Suprapubic skin (tissue), 4 donors: ENCODE measurements at regions not wholly inside any gene's neighbourhood (a gene's known extent, or its start where the extent isn't known, plus 50 kb on each side); places are given as distances from the start of the nearest gene placed in this dataset.

Experiments used
- EP300 ChIP-seq: sonication (generic); formaldehyde crosslinking; IDR thresholded peaks from one replicate; pipeline ENCODE4 v1.6.1; 2017; ENCODE audit warnings: antibody characterized with exemption
- POLR2A ChIP-seq, 2 donors: fragments of 450-650 bp; IDR thresholded peaks; one replicate each; pipeline ENCODE4 v1.6.1; 2017; ENCODE audit warnings: antibody characterized with exemption in 2 of 2, mild to moderate bottlenecking in 2 of 2, moderate library complexity in 2 of 2
- POLR2AphosphoS5 ChIP-seq, 3 donors: sonication (generic); formaldehyde crosslinking; IDR thresholded peaks; one replicate each; pipeline ENCODE4 v1.6.1; 2017; ENCODE audit warnings: antibody characterized with exemption in 3 of 3
- TF ChIP-seq, protein P1 (sequence below), 2 donors: fragments of 200-600 bp in 1 of 2; fragments of 450-650 bp in 1 of 2; sonication (generic) in 1 of 2; IDR thresholded peaks; one replicate each; pipeline ENCODE4 v1.5.1; 2016 to 2019; ENCODE audit warnings: antibody characterized with exemption in 2 of 2, mild to moderate bottlenecking in 1 of 2, moderate library complexity in 1 of 2

DNA sequence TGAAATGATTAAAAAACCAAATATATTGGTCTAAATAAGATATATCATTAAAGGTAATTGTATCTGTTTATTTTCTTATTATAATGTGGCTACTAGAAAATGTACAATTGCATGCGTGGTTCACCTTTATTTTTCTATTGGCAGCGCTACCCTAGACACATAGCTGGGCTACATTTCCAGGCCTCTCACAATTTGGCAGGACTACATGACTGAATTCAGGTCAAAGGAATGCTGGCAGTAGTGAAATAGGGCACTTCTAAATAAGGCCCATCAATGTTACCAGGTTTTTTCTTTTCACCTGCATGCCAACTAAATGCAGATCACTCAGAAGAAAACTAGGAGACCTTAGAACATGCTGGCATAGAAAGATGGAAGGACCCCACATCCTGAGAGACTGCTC lies 1072.9 kb upstream of the SLIT2 start:
- TF ChIP-seq POLR2AphosphoS5 (IDR thresholded peaks at IDR 0.05) (no peak), POLR2A (IDR thresholded peaks at IDR 0.05) (no peak), EP300 (no peak)
- TF ChIP-seq, protein P1, sequence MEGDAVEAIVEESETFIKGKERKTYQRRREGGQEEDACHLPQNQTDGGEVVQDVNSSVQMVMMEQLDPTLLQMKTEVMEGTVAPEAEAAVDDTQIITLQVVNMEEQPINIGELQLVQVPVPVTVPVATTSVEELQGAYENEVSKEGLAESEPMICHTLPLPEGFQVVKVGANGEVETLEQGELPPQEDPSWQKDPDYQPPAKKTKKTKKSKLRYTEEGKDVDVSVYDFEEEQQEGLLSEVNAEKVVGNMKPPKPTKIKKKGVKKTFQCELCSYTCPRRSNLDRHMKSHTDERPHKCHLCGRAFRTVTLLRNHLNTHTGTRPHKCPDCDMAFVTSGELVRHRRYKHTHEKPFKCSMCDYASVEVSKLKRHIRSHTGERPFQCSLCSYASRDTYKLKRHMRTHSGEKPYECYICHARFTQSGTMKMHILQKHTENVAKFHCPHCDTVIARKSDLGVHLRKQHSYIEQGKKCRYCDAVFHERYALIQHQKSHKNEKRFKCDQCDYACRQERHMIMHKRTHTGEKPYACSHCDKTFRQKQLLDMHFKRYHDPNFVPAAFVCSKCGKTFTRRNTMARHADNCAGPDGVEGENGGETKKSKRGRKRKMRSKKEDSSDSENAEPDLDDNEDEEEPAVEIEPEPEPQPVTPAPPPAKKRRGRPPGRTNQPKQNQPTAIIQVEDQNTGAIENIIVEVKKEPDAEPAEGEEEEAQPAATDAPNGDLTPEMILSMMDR (IDR thresholded peaks at IDR 0.05) = no peak
